ENCODE measurements at regions not wholly inside any gene's neighbourhood (a gene's known extent, or its start where the extent isn't known, plus 50 kb on each side); places are given as distances from the start of the nearest gene placed in this dataset.

DNA sequence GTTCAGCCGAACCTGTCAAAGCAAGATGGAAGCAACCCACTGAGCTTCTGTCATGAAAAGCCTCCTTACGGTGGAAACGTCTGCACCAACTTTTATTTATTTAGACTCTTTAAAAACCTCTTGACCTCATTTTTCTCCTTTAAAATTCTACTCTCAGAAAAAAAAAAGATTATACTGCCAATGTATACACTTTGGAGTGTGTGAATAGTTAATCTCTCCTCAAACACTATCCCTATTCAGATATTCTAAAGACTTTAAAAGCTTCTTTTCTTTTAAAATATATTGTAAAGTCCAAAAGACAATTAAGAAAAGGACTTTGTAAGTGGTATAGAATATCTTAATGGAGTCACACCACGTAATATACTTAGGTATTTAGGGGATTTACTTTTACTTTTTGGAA is 335.2 kb upstream of the SEMA3D start:
- no peaks in the 10 kb centered on the region for H3K9me3 Mint-ChIP-seq (ENCODE audit: unreplicated experiment)
- TF ChIP-seq, protein P1, sequence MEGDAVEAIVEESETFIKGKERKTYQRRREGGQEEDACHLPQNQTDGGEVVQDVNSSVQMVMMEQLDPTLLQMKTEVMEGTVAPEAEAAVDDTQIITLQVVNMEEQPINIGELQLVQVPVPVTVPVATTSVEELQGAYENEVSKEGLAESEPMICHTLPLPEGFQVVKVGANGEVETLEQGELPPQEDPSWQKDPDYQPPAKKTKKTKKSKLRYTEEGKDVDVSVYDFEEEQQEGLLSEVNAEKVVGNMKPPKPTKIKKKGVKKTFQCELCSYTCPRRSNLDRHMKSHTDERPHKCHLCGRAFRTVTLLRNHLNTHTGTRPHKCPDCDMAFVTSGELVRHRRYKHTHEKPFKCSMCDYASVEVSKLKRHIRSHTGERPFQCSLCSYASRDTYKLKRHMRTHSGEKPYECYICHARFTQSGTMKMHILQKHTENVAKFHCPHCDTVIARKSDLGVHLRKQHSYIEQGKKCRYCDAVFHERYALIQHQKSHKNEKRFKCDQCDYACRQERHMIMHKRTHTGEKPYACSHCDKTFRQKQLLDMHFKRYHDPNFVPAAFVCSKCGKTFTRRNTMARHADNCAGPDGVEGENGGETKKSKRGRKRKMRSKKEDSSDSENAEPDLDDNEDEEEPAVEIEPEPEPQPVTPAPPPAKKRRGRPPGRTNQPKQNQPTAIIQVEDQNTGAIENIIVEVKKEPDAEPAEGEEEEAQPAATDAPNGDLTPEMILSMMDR (IDR thresholded peaks at IDR 0.05; ENCODE audit: unreplicated experiment), result no peak
- H3K27ac Mint-ChIP-seq (ENCODE audit: low read depth, unreplicated experiment), result no peak overlapping the region
- intact Hi-C loops (cut with micrococcal nuclease), result no loop called here
- no peaks in the 10 kb centered on the region for H3K4me1 Mint-ChIP-seq (ENCODE audit: insufficient read depth, unreplicated experiment)
- no peaks in the 10 kb centered on the region for H3K36me3 Mint-ChIP-seq (ENCODE audit: insufficient read depth, unreplicated experiment)
- DNase-seq (ENCODE audit: unreplicated experiment), result no peak
- no peak overlapping the region for H3K4me3 Mint-ChIP-seq (ENCODE audit: unreplicated experiment)
- no TSS peak for BruUV-seq (replicated peaks)
- POLR2A ChIA-PET, result no interaction called here
- CTCF ChIA-PET, result interaction anchor here (0.7 kb wide), 1 partner anchor 290 kb away, joined by 4 read pairs; no protein-coding TSS in a partner anchor
- peaks cover 48% of the 10 kb centered on the region for H3K27me3 Mint-ChIP-seq (ENCODE audit: insufficient read depth, unreplicated experiment)

DNA sequence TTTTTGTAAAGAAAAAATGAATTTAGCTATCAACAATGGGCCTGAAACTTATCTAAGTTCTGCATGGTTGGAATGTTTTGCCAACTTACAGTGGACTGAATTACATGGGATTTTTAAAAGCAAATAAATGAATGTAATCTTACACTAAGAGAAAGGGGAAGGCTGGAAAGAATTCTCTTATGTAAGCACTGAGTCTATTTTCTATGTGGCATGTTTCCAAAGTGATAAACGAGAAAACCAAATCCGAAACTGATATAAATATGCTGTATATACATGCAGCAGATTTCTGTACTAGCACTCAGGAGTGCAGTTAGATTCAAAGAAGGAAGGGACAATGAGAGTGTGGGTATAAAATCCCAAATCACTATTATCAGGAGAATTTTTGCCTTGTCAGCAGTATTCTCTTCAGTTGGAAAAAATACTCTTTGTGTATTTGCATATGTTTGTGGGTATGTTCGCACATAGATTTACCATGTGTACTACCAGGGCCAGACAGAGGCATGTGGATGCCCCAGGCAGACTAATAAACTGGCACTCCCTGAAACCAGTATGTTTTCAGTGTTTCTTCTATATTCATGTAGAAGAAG is 334.3 kb upstream of the SEMA3D start:
- TF ChIP-seq, protein P1 (IDR thresholded peaks at IDR 0.05; ENCODE audit: unreplicated experiment), result no peak
- no peak overlapping the region for H3K27ac Mint-ChIP-seq (ENCODE audit: low read depth, unreplicated experiment)
- no peaks in the 10 kb centered on the region for H3K4me1 Mint-ChIP-seq (ENCODE audit: insufficient read depth, unreplicated experiment)
- no peak overlapping the region for H3K4me3 Mint-ChIP-seq (ENCODE audit: unreplicated experiment)
- CTCF ChIA-PET, result interaction anchor here (0.7 kb wide), 1 partner anchor 291 kb away, joined by 4 read pairs; no protein-coding TSS in a partner anchor
- no TSS peak for BruUV-seq (replicated peaks)
- H3K36me3 Mint-ChIP-seq (ENCODE audit: insufficient read depth, unreplicated experiment), result no peaks in the 10 kb centered on the region
- H3K9me3 Mint-ChIP-seq (ENCODE audit: unreplicated experiment), result no peaks in the 10 kb centered on the region
- intact Hi-C loops (cut with micrococcal nuclease), result no loop called here
- peaks cover 47% of the 10 kb centered on the region for H3K27me3 Mint-ChIP-seq (ENCODE audit: insufficient read depth, unreplicated experiment)
- no peak for DNase-seq (ENCODE audit: unreplicated experiment)
- POLR2A ChIA-PET, result no interaction called here

DNA sequence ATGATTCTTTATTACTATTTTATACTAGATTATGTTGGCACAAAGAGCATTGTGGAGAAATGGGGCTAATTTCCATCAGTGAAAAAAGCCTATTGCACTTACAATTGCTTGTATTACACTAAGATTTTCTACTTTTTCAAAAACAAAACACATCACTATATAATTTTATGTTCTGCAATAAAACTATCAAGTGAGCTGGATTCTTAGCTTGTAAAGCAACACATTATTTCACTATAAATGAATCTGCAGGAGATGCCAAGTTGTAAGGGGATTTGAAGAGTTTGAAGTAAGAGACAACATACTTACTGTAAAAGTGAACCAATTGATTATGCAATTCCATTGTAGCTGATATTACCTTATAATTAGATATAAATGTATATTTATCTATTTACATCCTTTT is 333.3 kb upstream of the SEMA3D start:
- intact Hi-C loops (cut with micrococcal nuclease), result no loop called here
- Mint-ChIP-seq H3K9me3 (ENCODE audit: unreplicated experiment) (no peaks in the 10 kb centered on the region), H3K27ac (ENCODE audit: low read depth, unreplicated experiment) (no peak overlapping the region), H3K27me3 (ENCODE audit: insufficient read depth, unreplicated experiment) (peaks cover 53% of the 10 kb centered on the region), H3K4me3 (ENCODE audit: unreplicated experiment) (no peak overlapping the region), H3K36me3 (ENCODE audit: insufficient read depth, unreplicated experiment) (no peaks in the 10 kb centered on the region), H3K4me1 (ENCODE audit: insufficient read depth, unreplicated experiment) (no peaks in the 10 kb centered on the region)
- no TSS peak for BruUV-seq (replicated peaks)
- TF ChIP-seq, protein P1 (IDR thresholded peaks at IDR 0.05; ENCODE audit: unreplicated experiment), result no peak
- ChIA-PET POLR2A (no interaction called here), CTCF (interaction anchor here (0.6 to 0.7 kb wide), 3 partner anchors 21 to 300 kb away, joined by 4 to 7 read pairs (median 5); no protein-coding TSS in a partner anchor)
- no peak for DNase-seq (ENCODE audit: unreplicated experiment)

DNA sequence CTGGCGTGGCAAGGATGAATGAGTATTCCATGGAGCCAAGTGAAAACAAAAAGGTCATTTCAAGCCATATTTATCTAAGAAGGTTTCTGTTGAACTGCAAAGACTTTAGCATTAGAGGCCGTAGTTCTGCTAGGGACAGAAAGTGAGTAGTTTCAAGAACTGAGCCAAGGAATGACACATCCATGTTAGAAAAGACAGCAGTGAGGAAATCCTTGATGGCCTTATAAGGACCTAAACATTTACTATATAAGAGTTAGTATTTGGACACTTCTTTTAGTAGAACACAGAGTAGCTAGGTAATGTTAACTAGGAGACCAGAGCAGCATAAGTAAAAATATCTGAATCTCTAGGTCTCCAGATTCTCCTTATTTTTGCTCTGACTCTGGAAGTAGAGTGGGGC is 329.8 kb upstream of the SEMA3D start:
- CTCF ChIA-PET, result interaction anchor here (0.6 kb wide), 1 partner anchor 1002 kb away, joined by 3 read pairs; no protein-coding TSS in a partner anchor
- no peak overlapping the region for H3K27ac Mint-ChIP-seq (ENCODE audit: low read depth, unreplicated experiment)
- H3K36me3 Mint-ChIP-seq (ENCODE audit: insufficient read depth, unreplicated experiment), result no peaks in the 10 kb centered on the region
- H3K9me3 Mint-ChIP-seq (ENCODE audit: unreplicated experiment), result no peaks in the 10 kb centered on the region
- TF ChIP-seq, protein P1 (IDR thresholded peaks at IDR 0.05; ENCODE audit: unreplicated experiment), result no peak
- POLR2A ChIA-PET, result no interaction called here
- BruUV-seq (replicated peaks), result no TSS peak
- no peak overlapping the region for H3K4me3 Mint-ChIP-seq (ENCODE audit: unreplicated experiment)
- intact Hi-C loops (cut with micrococcal nuclease), result no loop called here
- H3K4me1 Mint-ChIP-seq (ENCODE audit: insufficient read depth, unreplicated experiment), result no peaks in the 10 kb centered on the region
- H3K27me3 Mint-ChIP-seq (ENCODE audit: insufficient read depth, unreplicated experiment), result peaks cover 67% of the 10 kb centered on the region
- DNase-seq (ENCODE audit: unreplicated experiment), result no peak

Measured in MCF 10A (cell line).